Gastrocnemius medialis (tissue), 4 donors: ENCODE measurements at regions not wholly inside any gene's neighbourhood (a gene's known extent, or its start where the extent isn't known, plus 50 kb on each side); places are given as distances from the start of the nearest gene placed in this dataset.

Experiments
- ATAC-seq, 2 donors: fragments of 150-250 bp; one replicate each; pipeline ENCODE4 v1.9.1; 2016
- DNase-seq, 2 donors: peaks; one replicate each; pipeline ENCODE4 v3.0.0-alpha.2; 2019
- H3K27ac ChIP-seq, 4 donors: fragments of 200-600 bp; sonication (generic); 1 replicate in 1 of 4; 2 replicates in 3 of 4; pipeline ENCODE4 v1.5.1; 2016 to 2018; ENCODE audit warnings: mild to moderate bottlenecking in 2 of 4, moderate library complexity in 1 of 4
- H3K27me3 ChIP-seq, 3 donors: fragments of 200-600 bp; sonication (generic) in 2 of 3; 1 replicate in 1 of 3; 2 replicates in 2 of 3; pipeline versions ENCODE4 v1.5.1 to v1.6.0; 2016 to 2019; ENCODE audit warnings: mild to moderate bottlenecking in 1 of 3, moderate library complexity in 1 of 3
- H3K36me3 ChIP-seq, 2 donors: fragments of 200-600 bp; sonication (generic) in 1 of 2; one replicate each; pipeline ENCODE4 v1.5.1; 2017 to 2018
- H3K4me1 ChIP-seq, 2 donors: fragments of 200-600 bp; sonication (generic) in 1 of 2; one replicate each; pipeline ENCODE4 v1.5.1; 2016 to 2017; ENCODE audit warnings: mild to moderate bottlenecking in 2 of 2
- H3K4me3 ChIP-seq, 4 donors: fragments of 200-600 bp; sonication (generic) in 3 of 4; 1 replicate in 1 of 4; 2 replicates in 3 of 4; pipeline ENCODE4 v1.5.1; 2016 to 2019; ENCODE audit warnings: mild to moderate bottlenecking in 2 of 4
- H3K9me3 ChIP-seq, 3 donors: fragments of 200-600 bp; sonication (generic) in 2 of 3; 1 replicate in 1 of 3; 2 replicates in 2 of 3; pipeline ENCODE4 v1.5.1; 2016 to 2019
- CTCF ChIP-seq, 5 experiments: fragments of 450-650 bp in 3 of 5; fragments of 200-600 bp in 2 of 5; sonication (generic) in 2 of 5; IDR thresholded peaks in 4 of 5; conservative IDR thresholded peaks in 1 of 5; 1 replicate in 4 of 5; 2 replicates in 1 of 5; pipeline ENCODE4 v1.5.1; 2016 to 2019; ENCODE audit warnings: antibody characterized with exemption in 5 of 5, mild to moderate bottlenecking in 3 of 5, moderate library complexity in 3 of 5
- POLR2A ChIP-seq, 2 donors: fragments of 450-650 bp; IDR thresholded peaks; one replicate each; pipeline ENCODE4 v1.6.1; 2017; ENCODE audit warnings: antibody characterized with exemption in 2 of 2, mild to moderate bottlenecking in 2 of 2, moderate library complexity in 2 of 2
- in situ Hi-C, 4 donors: fragments of 200-750 bp; cut with MboI; loops; one replicate each; pipeline versions ENCODE4 v1.15.0 to v1.8.0; 2017; ENCODE audit warnings: low sequenced_read_pairs in 4 of 4
- intact Hi-C: fragments of 100-400 bp; cut with DNase I; formaldehyde crosslinking; loops from one replicate; pipeline ENCODE4 v1.15.1; 2023; ENCODE audit warnings: low total_unique reads

- in situ Hi-C loops: no loop called here
- Histone ChIP-seq H3K36me3 (no peaks in the 10 kb centered on the region), H3K27ac (no peak overlapping the region), H3K4me3 (no peak overlapping the region), H3K9me3 (no peaks in the 10 kb centered on the region), H3K4me1 (no peaks in the 10 kb centered on the region), H3K27me3 (peaks cover 0 to 7% (median 4%) of the 10 kb centered on the region in 3 donors)
- intact Hi-C loops: no loop called here
- no peak for TF ChIP-seq CTCF (IDR thresholded peaks at IDR 0.05 in 4 of 5, conservative IDR thresholded peaks at IDR 0.05 in 1 of 5)
- TF ChIP-seq POLR2A (IDR thresholded peaks at IDR 0.05): no peak
- DNase-seq (no peak), ATAC-seq (no peak)
These were observed 78.7 kb downstream of the SHANK2 start for GRCh38 chr11:71173709-71174108.

- no peak for DNase-seq
- no peak for TF ChIP-seq POLR2A (IDR thresholded peaks at IDR 0.05)
- TF ChIP-seq CTCF (IDR thresholded peaks at IDR 0.05 in 4 of 5, conservative IDR thresholded peaks at IDR 0.05 in 1 of 5): no peak
- Histone ChIP-seq H3K4me3 (no peak overlapping the region), H3K4me1 (no peaks in the 10 kb centered on the region), H3K36me3 (no peaks in the 10 kb centered on the region), H3K9me3 (no peaks in the 10 kb centered on the region), H3K27ac (no peak overlapping the region), H3K27me3 (peaks cover 0 to 7% (median 4%) of the 10 kb centered on the region in 3 donors)
- in situ Hi-C loops (no loop called here), intact Hi-C loops (no loop called here)
- no peak for ATAC-seq
These were observed 79.7 kb downstream of the SHANK2 start for GRCh38 chr11:71172680-71173079.

GRCh38 chr11:71171576-71171975 is 80.8 kb downstream of the SHANK2 start:
- in situ Hi-C loops: no loop called here
- no peak for ATAC-seq
- Histone ChIP-seq H3K36me3 (no peaks in the 10 kb centered on the region), H3K4me3 (no peak overlapping the region), H3K9me3 (no peaks in the 10 kb centered on the region), H3K27ac (no peak overlapping the region), H3K4me1 (no peaks in the 10 kb centered on the region), H3K27me3 (peaks cover 0 to 7% (median 4%) of the 10 kb centered on the region in 3 donors)
- DNase-seq: no peak
- no peak for TF ChIP-seq POLR2A (IDR thresholded peaks at IDR 0.05)
- no peak for TF ChIP-seq CTCF (IDR thresholded peaks at IDR 0.05 in 4 of 5, conservative IDR thresholded peaks at IDR 0.05 in 1 of 5)
- intact Hi-C loops: no loop called here

GRCh38 chr11:71170624-71171423 is 81.6 kb downstream of the SHANK2 start:
- no peaks in the 10 kb centered on the region for H3K4me1 ChIP-seq
- H3K27me3 ChIP-seq: peaks cover 0 to 7% (median 4%) of the 10 kb centered on the region in 3 donors
- no peaks in the 10 kb centered on the region for H3K36me3 ChIP-seq
- ATAC-seq (no peak), DNase-seq (no peak)
- no peaks in the 10 kb centered on the region for H3K9me3 ChIP-seq
- in situ Hi-C loops (no loop called here), intact Hi-C loops (no loop called here)
- H3K27ac ChIP-seq: no peak overlapping the region
- no peak for TF ChIP-seq CTCF (IDR thresholded peaks at IDR 0.05 in 4 of 5, conservative IDR thresholded peaks at IDR 0.05 in 1 of 5)
- TF ChIP-seq POLR2A (IDR thresholded peaks at IDR 0.05): no peak
- no peak overlapping the region for H3K4me3 ChIP-seq
